ENCODE measurements at regions not wholly inside any gene's neighbourhood (a gene's known extent, or its start where the extent isn't known, plus 50 kb on each side); places are given as distances from the start of the nearest gene placed in this dataset.
A peak's percentile ranks its signal among the peaks of the same experiment; 100 is the strongest.
"Not testable (repeated sequence)": the region's sequence is repeated elsewhere in the genome, so short reads cannot be mapped to it uniquely, and the experiment has no call there.

GRCh38 chr17:20702692-20703091 is 123.2 kb downstream of the CDRT15L2 start:
- Histone ChIP-seq H3K79me2 (no peaks in the 10 kb centered on the region), H3K36me3 (ENCODE audit: control insufficient read depth, insufficient read depth, low read length) (no peaks in the 10 kb centered on the region), H3K9ac (no peak overlapping the region), H2AFZ (no peak overlapping the region), H3K4me1 (no peaks in the 10 kb centered on the region), H3K27ac (no peak overlapping the region), H3K9me3 (ENCODE audit: control insufficient read depth, low read length) (no peaks in the 10 kb centered on the region), H3K4me3 (ENCODE audit: low read depth, low read length) (no peak overlapping the region), H3K4me2 (ENCODE audit: low read length) (no peak overlapping the region), H3K27me3 (ENCODE audit: control insufficient read depth, insufficient read depth, low read length) (no peaks in the 10 kb centered on the region)
- no peak for TF ChIP-seq CTCF (IDR thresholded peaks at IDR 0.05)

DNA sequence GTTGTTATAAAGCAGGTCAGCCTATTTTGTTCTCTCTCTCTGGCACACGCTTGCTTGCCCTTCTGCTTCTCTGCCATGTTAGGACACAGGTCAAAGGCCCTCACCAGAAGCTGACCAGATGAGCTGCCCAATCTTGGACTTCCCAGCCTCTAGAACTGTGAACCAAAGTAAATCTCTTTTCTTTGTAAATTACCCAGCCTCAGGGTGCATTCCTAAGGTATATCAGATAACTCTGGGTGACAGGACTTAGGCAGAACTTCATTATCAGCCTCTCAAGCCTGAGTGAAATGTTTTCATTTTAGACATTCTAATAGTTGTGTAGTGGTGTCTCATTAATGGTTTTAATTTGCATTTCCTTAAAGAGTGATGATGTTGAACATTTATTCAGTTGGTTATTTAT is 124.3 kb downstream of the CDRT15L2 start:
- Histone ChIP-seq H2AFZ (no peak overlapping the region), H3K36me3 (ENCODE audit: control insufficient read depth, insufficient read depth, low read length) (no peaks in the 10 kb centered on the region), H3K9ac (no peak overlapping the region), H3K4me2 (ENCODE audit: low read length) (no peak overlapping the region), H3K9me3 (ENCODE audit: control insufficient read depth, low read length) (no peaks in the 10 kb centered on the region), H3K79me2 (no peaks in the 10 kb centered on the region), H3K27me3 (ENCODE audit: control insufficient read depth, insufficient read depth, low read length) (no peaks in the 10 kb centered on the region), H3K4me3 (ENCODE audit: low read depth, low read length) (no peak overlapping the region), H3K27ac (no peak overlapping the region), H3K4me1 (no peaks in the 10 kb centered on the region)
- TF ChIP-seq CTCF (IDR thresholded peaks at IDR 0.05) = no peak

GRCh38 chr17:20705186-20705585 is 125.7 kb downstream of the CDRT15L2 start:
- not testable (repeated sequence) for H3K9me3 ChIP-seq (ENCODE audit: control insufficient read depth, low read length); H3K79me2 ChIP-seq; H3K9ac ChIP-seq; H3K4me2 ChIP-seq (ENCODE audit: low read length); H3K27me3 ChIP-seq (ENCODE audit: control insufficient read depth, insufficient read depth, low read length); H3K36me3 ChIP-seq (ENCODE audit: control insufficient read depth, insufficient read depth, low read length); H3K4me3 ChIP-seq (ENCODE audit: low read depth, low read length); H3K27ac ChIP-seq; H2AFZ ChIP-seq; H3K4me1 ChIP-seq

GRCh38 chr17:20706751-20707373 is 127.3 kb downstream of the CDRT15L2 start:
- peak overlapping the region; percentile 49 for H3K4me2 ChIP-seq (ENCODE audit: low read length)
- H3K9me3 ChIP-seq (ENCODE audit: control insufficient read depth, low read length) = no peaks in the 10 kb centered on the region
- no peak for TF ChIP-seq CTCF (IDR thresholded peaks at IDR 0.05)
- no peaks in the 10 kb centered on the region for H3K79me2 ChIP-seq
- no peaks in the 10 kb centered on the region for H3K27me3 ChIP-seq (ENCODE audit: control insufficient read depth, insufficient read depth, low read length)
- H3K9ac ChIP-seq = no peak overlapping the region
- H3K27ac ChIP-seq = no peak overlapping the region
- H3K4me3 ChIP-seq (ENCODE audit: low read depth, low read length) = no peak overlapping the region
- peak overlapping the region; percentile 77 for H2AFZ ChIP-seq
- H3K36me3 ChIP-seq (ENCODE audit: control insufficient read depth, insufficient read depth, low read length) = no peaks in the 10 kb centered on the region
- H3K4me1 ChIP-seq = no peaks in the 10 kb centered on the region

DNA sequence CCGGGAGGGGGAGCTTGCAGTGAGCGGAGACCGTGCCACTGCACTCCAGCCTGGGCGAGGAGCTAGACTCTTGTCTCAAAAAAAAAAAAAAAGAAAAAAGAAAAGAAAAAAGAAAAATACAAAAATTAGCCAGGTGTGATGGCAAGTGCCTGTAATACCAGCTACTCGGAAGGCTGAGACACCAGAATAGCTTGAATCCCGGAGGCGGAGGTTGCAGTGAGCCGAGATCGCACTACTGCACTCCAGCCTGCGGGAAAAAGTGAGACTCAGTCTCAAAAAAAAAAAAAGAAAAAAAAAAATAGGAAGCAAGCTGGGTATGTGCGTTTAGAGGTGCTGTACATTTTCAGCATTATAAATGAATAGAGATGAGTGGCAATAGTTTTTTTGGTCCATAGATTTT is 129.3 kb downstream of the CDRT15L2 start:
- H2AFZ ChIP-seq; H3K79me2 ChIP-seq; H3K27me3 ChIP-seq (ENCODE audit: control insufficient read depth, insufficient read depth, low read length); H3K27ac ChIP-seq; H3K4me2 ChIP-seq (ENCODE audit: low read length); H3K9me3 ChIP-seq (ENCODE audit: control insufficient read depth, low read length); H3K9ac ChIP-seq; H3K36me3 ChIP-seq (ENCODE audit: control insufficient read depth, insufficient read depth, low read length); H3K4me1 ChIP-seq; H3K4me3 ChIP-seq (ENCODE audit: low read depth, low read length): not testable (repeated sequence)

GRCh38 chr17:20716481-20716880 is 137.0 kb downstream of the CDRT15L2 start:
- not testable (repeated sequence) for H3K4me1 ChIP-seq; H3K4me2 ChIP-seq (ENCODE audit: low read length); H3K9ac ChIP-seq; H2AFZ ChIP-seq; H3K27ac ChIP-seq; H3K27me3 ChIP-seq (ENCODE audit: control insufficient read depth, insufficient read depth, low read length); H3K36me3 ChIP-seq (ENCODE audit: control insufficient read depth, insufficient read depth, low read length); H3K4me3 ChIP-seq (ENCODE audit: low read depth, low read length); H3K9me3 ChIP-seq (ENCODE audit: control insufficient read depth, low read length); H3K79me2 ChIP-seq
